GM12892 (cell line): ENCODE measurements at regions not wholly inside any gene's neighbourhood (a gene's known extent, or its start where the extent isn't known, plus 50 kb on each side); places are given as distances from the start of the nearest gene placed in this dataset.

Experiments used
- DNase-seq: peaks from one replicate; pipeline ENCODE4 v3.0.0; 2011; ENCODE audit not compliant: insufficient read length
- FAIRE-seq: peaks from 2 replicates; lab custom pipeline; 2011; peaks lifted over from hg19 to GRCh38; lab: Jason Lieb, UNC
- POLR2A ChIP-seq: IDR thresholded peaks from 2 replicates; pipeline ENCODE4 v1.6.1; 2011; ENCODE audit warnings: low read depth, low read length, control low read depth
- POLR2AphosphoS5 ChIP-seq: IDR thresholded peaks from 2 replicates; pipeline ENCODE4 v1.6.1; 2011; ENCODE audit warnings: low read depth, low read length, control low read depth
- TAF1 ChIP-seq: IDR thresholded peaks from 2 replicates; pipeline ENCODE4 v1.6.1; 2011; ENCODE audit warnings: low read depth, mild to moderate bottlenecking, control low read depth, low read length, borderline replicate concordance

GRCh38 chr10:109126541-109126940 lies 796.8 kb downstream of the XPNPEP1 start:
- FAIRE-seq: no peak
- no peak for TF ChIP-seq POLR2A
- no peak for TF ChIP-seq TAF1
- TF ChIP-seq POLR2AphosphoS5: no peak
- DNase-seq: no peak

- DNase-seq (no peak), FAIRE-seq (no peak)
- no peak for TF ChIP-seq TAF1
- TF ChIP-seq POLR2AphosphoS5: no peak
These were observed 797.3 kb downstream of the XPNPEP1 start for GRCh38 chr10:109126016-109126415.

- TF ChIP-seq TAF1 (no peak), POLR2AphosphoS5 (no peak), POLR2A (no peak)
- DNase-seq: no peak
- FAIRE-seq: no peak
These were observed 808.1 kb downstream of the XPNPEP1 start for GRCh38 chr10:109115179-109115578.

- no peak for DNase-seq
- FAIRE-seq: no peak
- TF ChIP-seq POLR2AphosphoS5 (no peak), POLR2A (no peak), TAF1 (no peak)
These were observed 808.7 kb downstream of the XPNPEP1 start for GRCh38 chr10:109114579-109114978.

- no peak for DNase-seq
- no peak for FAIRE-seq
- TF ChIP-seq POLR2A: no peak
- TF ChIP-seq TAF1: no peak
- TF ChIP-seq POLR2AphosphoS5: no peak
These were observed 816.7 kb downstream of the XPNPEP1 start for GRCh38 chr10:109106604-109107003.

GRCh38 chr10:109105725-109106124 lies 817.6 kb downstream of the XPNPEP1 start:
- TF ChIP-seq POLR2AphosphoS5: no peak
- no peak for TF ChIP-seq TAF1
- no peak for TF ChIP-seq POLR2A
- FAIRE-seq (no peak), DNase-seq (no peak)

GRCh38 chr10:109104806-109105205 lies 818.5 kb downstream of the XPNPEP1 start:
- FAIRE-seq (no peak), DNase-seq (no peak)
- TF ChIP-seq TAF1: no peak
- no peak for TF ChIP-seq POLR2A
- TF ChIP-seq POLR2AphosphoS5: no peak

- FAIRE-seq (no peak), DNase-seq (no peak)
- TF ChIP-seq TAF1 (no peak), POLR2A (no peak), POLR2AphosphoS5 (no peak)
These were observed 820.0 kb downstream of the XPNPEP1 start for GRCh38 chr10:109103278-109103677.

GRCh38 chr10:109089779-109090178 lies 833.5 kb downstream of the XPNPEP1 start:
- FAIRE-seq: no peak
- DNase-seq: no peak
- no peak for TF ChIP-seq POLR2A
- no peak for TF ChIP-seq POLR2AphosphoS5
- TF ChIP-seq TAF1: no peak

- FAIRE-seq (no peak), DNase-seq (no peak)
- TF ChIP-seq TAF1: no peak
- no peak for TF ChIP-seq POLR2A
- TF ChIP-seq POLR2AphosphoS5: no peak
These were observed 851.8 kb downstream of the XPNPEP1 start for GRCh38 chr10:109071539-109071938.

GRCh38 chr10:109070492-109070891 lies 852.8 kb downstream of the XPNPEP1 start:
- DNase-seq (no peak), FAIRE-seq (no peak)
- no peak for TF ChIP-seq TAF1
- no peak for TF ChIP-seq POLR2AphosphoS5
- no peak for TF ChIP-seq POLR2A

- TF ChIP-seq POLR2AphosphoS5: no peak
- no peak for TF ChIP-seq TAF1
- TF ChIP-seq POLR2A: no peak
- DNase-seq (no peak), FAIRE-seq (no peak)
These were observed 856.3 kb downstream of the XPNPEP1 start for GRCh38 chr10:109067031-109067430.

GRCh38 chr10:109065821-109066220 lies 857.5 kb downstream of the XPNPEP1 start:
- DNase-seq: no peak
- TF ChIP-seq POLR2AphosphoS5: no peak
- TF ChIP-seq POLR2A: no peak
- TF ChIP-seq TAF1: no peak
- FAIRE-seq: no peak
